D721Med (cell line): ENCODE measurements at regions not wholly inside any gene's neighbourhood (a gene's known extent, or its start where the extent isn't known, plus 50 kb on each side); places are given as distances from the start of the nearest gene placed in this dataset.

Source experiments
- DNase-seq: peaks from one replicate; pipeline ENCODE4 v3.0.0; 2011; ENCODE audit warnings: low spot score; ENCODE audit not compliant: insufficient read length
- FAIRE-seq: peaks from 2 replicates; lab custom pipeline; 2011; peaks lifted over from hg19 to GRCh38; lab: Jason Lieb, UNC
- TF ChIP-seq, protein P1 (sequence below): IDR thresholded peaks from 2 replicates; pipeline ENCODE4 v1.5.1; 2012; ENCODE audit warnings: mild to moderate bottlenecking, control low read depth; ENCODE audit not compliant: insufficient read depth; ENCODE audit errors: missing control alignments

DNA sequence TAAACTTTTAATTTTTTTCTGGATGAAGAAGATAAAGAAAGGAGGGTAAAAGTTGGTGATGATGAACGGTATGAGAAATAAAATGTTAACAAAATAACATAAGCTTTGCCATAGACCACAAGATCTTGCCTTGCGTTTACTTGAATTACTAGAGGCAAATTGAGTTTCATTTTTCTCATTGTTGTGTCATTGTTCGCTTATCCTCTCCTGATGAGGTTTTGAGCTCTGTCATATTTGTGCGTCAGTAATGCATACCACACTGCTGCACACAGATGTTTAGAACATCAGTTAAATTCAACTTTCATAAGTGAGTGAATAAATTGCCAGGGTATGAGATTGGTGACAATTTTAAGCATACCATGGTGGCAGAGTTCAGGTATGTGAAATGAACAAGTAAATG lies 843.6 kb downstream of the SUCLG1 start:
- no peak for FAIRE-seq
- TF ChIP-seq, protein P1, sequence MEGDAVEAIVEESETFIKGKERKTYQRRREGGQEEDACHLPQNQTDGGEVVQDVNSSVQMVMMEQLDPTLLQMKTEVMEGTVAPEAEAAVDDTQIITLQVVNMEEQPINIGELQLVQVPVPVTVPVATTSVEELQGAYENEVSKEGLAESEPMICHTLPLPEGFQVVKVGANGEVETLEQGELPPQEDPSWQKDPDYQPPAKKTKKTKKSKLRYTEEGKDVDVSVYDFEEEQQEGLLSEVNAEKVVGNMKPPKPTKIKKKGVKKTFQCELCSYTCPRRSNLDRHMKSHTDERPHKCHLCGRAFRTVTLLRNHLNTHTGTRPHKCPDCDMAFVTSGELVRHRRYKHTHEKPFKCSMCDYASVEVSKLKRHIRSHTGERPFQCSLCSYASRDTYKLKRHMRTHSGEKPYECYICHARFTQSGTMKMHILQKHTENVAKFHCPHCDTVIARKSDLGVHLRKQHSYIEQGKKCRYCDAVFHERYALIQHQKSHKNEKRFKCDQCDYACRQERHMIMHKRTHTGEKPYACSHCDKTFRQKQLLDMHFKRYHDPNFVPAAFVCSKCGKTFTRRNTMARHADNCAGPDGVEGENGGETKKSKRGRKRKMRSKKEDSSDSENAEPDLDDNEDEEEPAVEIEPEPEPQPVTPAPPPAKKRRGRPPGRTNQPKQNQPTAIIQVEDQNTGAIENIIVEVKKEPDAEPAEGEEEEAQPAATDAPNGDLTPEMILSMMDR: no peak
- no peak for DNase-seq

- TF ChIP-seq, protein P1: no peak
- DNase-seq: no peak
- FAIRE-seq: no peak
Measured at GRCh38 chr2:83613178-83613577, 845.9 kb downstream of the SUCLG1 start.

DNA sequence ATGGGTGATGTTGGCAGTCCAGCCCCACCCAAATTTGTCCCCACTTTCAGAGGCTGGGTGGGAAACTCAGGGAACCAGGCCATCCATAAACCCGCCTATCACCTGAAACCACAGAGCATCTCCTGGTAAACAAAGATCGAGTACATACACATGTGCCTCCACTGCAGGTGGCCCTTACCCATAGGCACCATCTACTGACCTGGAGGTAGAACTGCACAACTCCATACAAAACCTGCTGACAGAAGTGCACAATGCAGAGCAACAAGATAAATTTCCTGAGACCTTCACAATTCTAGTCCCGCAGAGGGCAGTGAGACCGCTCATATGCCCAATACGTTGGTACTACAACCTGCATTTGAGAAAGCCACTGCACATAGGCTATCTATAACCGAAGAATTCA lies 856.3 kb downstream of the SUCLG1 start:
- TF ChIP-seq, protein P1: no peak
- FAIRE-seq (no peak), DNase-seq (no peak)

- DNase-seq: no peak
- no peak for FAIRE-seq
Measured at GRCh38 chr2:83596592-83597282, 862.3 kb downstream of the SUCLG1 start.

GRCh38 chr2:83595926-83596325 lies 863.2 kb downstream of the SUCLG1 start:
- TF ChIP-seq, protein P1: no peak
- DNase-seq (no peak), FAIRE-seq (peak; percentile 97)

More at GRCh38 chr2:83596592-83597282, 862.3 kb downstream of the SUCLG1 start:
- TF ChIP-seq, protein P1: no peak

DNA sequence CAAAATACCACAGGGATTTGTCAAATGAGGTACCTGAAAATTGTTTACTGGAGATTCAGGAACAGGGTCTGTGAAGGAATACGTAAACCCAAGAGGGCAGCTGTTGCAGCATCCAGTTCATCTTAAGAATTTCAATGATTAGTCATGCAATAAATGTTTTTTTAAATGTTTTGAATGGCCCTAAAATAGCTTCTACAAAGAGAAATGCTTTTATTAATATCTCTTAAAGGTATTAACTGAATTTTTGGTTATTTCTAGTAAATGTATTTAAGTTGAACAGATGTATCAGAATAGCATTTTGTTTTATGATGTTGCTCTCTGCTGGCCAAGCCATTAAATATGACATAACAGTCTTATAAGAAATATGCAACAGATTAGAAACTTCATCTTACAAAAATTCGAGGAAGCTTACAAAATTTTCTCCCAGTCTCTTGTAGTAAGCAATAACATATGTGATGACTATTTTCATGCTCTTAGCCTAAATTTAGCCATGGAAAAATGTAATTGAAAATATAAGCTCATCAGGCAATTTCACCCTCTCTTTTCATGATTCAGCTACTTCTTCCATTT lies 863.9 kb downstream of the SUCLG1 start:
- DNase-seq (no peak), FAIRE-seq (no peak)
- TF ChIP-seq, protein P1: peak; percentile 10

- FAIRE-seq (no peak), DNase-seq (no peak)
- TF ChIP-seq, protein P1: no peak
Measured at GRCh38 chr2:83594241-83595120, 864.6 kb downstream of the SUCLG1 start.
